Choroid plexus epithelial cell (primary cell): ENCODE measurements at regions not wholly inside any gene's neighbourhood (a gene's known extent, or its start where the extent isn't known, plus 50 kb on each side); places are given as distances from the start of the nearest gene placed in this dataset.

Source experiments
- DNase-seq: peaks from one replicate; pipeline ENCODE4 v3.0.0-alpha.2; 2010; ENCODE audit warnings: low read depth
- H3K4me3 ChIP-seq: 2 replicates; pipeline ENCODE4 v1.5.1; 2011; ENCODE audit warnings: low read depth, mild to moderate bottlenecking, control low read depth, low read length, moderate library complexity
- TF ChIP-seq, protein P1 (sequence below): conservative IDR thresholded peaks from 2 replicates; pipeline ENCODE4 v1.5.1; 2011; ENCODE audit warnings: low read depth, mild to moderate bottlenecking, control low read depth, inconsistent platforms, low read length, moderate library complexity

DNA sequence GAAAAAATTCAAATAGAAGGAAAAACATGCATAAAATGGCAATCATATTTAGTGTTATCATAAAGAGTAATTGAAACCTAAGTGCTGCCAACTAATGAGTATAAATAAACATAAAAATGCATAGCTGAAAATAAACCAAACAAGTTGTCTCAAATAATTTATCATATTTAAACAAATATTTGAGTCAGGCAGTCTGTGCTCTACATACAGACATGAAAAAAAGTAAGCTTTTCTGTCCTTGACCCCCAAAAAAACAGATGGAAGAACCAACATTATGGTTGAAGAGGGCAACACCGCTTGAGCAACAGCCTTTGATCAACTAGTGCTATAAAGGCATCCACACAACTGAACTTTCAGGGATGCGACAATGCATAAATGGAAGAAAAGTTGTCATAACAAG lies 735.1 kb upstream of the MIR17HG start:
- no peak for DNase-seq

DNA sequence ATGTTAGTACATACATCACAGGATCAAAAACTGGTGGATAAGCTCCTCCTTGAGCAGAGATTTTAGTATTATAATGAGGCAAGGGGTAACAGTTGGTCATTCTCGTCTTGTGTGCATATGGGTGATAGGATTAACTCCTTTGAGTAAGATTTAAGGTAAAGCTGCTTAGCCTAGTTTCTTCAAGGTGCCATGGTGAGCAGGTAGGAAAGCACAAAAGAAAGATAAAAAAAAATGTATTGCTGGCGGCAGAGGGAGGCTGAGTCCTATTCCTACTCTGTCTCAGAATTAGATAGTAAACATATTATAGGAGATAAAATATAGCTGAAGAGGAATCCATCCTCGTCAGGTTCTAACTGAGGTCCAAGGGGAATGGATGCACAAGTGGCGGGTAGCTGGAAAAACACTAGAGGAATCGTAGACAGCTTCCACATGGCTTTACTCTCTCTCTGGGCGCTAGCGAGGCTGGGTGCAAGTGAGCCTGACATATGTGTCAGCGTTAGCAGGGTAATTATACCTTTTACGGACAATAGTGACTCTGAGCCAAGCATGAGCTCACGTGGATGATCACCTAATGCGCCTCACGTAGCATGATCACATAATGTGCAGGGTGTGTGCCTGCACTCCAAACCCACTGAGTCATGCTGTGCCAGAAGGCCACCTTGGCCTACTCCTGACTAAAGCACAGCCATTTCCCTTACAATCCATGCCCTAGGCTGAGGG lies 734.3 kb upstream of the MIR17HG start:
- TF ChIP-seq, protein P1, sequence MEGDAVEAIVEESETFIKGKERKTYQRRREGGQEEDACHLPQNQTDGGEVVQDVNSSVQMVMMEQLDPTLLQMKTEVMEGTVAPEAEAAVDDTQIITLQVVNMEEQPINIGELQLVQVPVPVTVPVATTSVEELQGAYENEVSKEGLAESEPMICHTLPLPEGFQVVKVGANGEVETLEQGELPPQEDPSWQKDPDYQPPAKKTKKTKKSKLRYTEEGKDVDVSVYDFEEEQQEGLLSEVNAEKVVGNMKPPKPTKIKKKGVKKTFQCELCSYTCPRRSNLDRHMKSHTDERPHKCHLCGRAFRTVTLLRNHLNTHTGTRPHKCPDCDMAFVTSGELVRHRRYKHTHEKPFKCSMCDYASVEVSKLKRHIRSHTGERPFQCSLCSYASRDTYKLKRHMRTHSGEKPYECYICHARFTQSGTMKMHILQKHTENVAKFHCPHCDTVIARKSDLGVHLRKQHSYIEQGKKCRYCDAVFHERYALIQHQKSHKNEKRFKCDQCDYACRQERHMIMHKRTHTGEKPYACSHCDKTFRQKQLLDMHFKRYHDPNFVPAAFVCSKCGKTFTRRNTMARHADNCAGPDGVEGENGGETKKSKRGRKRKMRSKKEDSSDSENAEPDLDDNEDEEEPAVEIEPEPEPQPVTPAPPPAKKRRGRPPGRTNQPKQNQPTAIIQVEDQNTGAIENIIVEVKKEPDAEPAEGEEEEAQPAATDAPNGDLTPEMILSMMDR, result no peak

More for the DNA sequence above, 735.1 kb upstream of the MIR17HG start:
- TF ChIP-seq, protein P1, result no peak
- no peak overlapping the region for H3K4me3 ChIP-seq

DNA sequence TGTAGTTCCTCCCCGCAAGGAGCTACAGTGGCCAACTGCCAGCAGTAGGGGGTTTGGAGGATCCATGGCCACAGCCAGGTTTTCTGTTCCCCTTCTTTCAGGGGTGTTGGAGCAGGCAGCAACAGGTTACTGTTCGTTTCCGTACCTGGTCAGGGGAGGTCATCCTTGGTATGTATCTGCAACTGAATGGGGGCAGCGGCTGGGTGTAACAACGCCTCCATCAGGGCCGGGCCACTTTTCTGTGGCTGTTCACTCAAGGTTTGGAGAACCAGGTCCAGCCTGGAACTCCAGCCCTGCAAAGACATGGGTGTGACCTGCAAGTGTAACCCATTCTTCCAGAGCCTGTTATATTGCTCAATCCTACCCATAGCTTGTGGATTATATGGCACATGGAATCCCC lies 732.3 kb upstream of the MIR17HG start:
- DNase-seq, result no peak
- H3K4me3 ChIP-seq, result no peak overlapping the region
- TF ChIP-seq, protein P1, result no peak

More for the DNA sequence above, 734.3 kb upstream of the MIR17HG start:
- DNase-seq, result no peak
- H3K4me3 ChIP-seq, result no peak overlapping the region

DNA sequence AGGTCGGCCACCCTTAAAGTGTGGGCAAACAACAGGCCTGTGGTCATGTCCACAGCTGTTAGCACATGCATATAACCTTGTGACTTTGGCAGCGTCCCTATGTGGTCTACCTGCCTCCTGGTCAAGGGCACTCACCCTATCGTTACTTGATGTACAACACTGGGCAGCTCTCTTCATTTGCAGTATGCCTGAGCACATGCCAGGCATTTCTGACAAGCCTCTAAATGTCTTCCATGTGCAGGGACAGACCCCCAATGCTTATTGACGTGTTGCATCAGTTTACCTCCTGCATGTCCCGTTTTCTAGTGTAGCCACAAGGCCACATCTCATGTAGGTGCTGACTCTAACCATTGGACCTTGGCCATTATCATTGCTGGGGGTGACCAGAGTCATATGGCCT lies 731.7 kb upstream of the MIR17HG start:
- no peak overlapping the region for H3K4me3 ChIP-seq
- no peak for DNase-seq
- TF ChIP-seq, protein P1, result no peak

DNA sequence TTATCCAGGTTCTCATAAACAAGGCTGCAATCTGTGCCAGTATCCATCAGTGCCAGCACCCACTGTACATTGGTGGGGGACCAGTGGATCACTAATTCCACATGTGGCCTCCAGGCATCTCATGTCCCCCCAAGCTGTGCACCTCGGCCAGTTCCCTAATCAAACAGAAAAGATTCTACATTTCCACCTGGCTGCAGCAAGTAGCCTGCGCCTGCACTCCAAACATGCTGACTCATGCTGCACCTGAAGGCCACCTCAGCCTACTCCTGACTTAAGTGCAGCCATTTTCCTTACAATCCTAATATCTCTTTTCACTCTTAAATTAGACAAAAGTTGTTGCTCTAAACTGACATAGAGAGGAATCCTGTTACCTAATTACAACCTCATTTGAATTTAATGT lies 729.4 kb upstream of the MIR17HG start:
- DNase-seq, result no peak
- TF ChIP-seq, protein P1, result no peak
- no peak overlapping the region for H3K4me3 ChIP-seq

DNA sequence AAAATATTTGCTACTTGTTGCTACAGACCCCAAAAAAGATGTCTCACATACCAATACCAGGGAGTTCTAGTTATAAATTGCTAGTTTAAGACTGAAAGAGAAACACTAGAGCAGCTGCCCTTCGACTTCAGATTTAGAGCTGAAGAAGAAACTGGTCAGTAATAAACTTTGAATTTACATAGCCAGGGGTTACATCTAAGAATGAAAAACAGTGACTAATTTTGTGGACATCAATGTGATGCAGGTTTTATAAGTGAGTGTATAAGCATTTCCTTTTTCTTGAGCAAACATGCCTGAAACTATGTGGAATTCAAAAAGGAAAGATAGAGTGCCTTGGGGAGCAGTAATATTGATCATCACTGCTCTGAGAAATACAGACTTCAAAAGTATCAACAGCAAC lies 724.9 kb upstream of the MIR17HG start:
- no peak overlapping the region for H3K4me3 ChIP-seq
- peak; percentile 48 for DNase-seq
- TF ChIP-seq, protein P1, result no peak
